Loucy (cell line): ENCODE measurements at regions not wholly inside any gene's neighbourhood (a gene's known extent, or its start where the extent isn't known, plus 50 kb on each side); places are given as distances from the start of the nearest gene placed in this dataset.

Source experiments
- H2AFZ ChIP-seq: fragments of 200-600 bp; sonication (generic); 2 replicates; pipeline ENCODE4 v1.6.0; 2016; ENCODE audit warnings: antibody characterized with exemption, mild to moderate bottlenecking, low read length, moderate library complexity
- H3F3A ChIP-seq: fragments of 200-600 bp; 2 replicates; pipeline ENCODE4 v1.6.0; 2016; ENCODE audit warnings: antibody characterized with exemption, low read depth, mild to moderate bottlenecking
- H3K27me3 ChIP-seq: fragments of 200-600 bp; sonication (generic); 2 replicates; pipeline ENCODE4 v1.6.1; 2014; ENCODE audit warnings: low read length, mild to moderate bottlenecking; ENCODE audit not compliant: insufficient read depth, poor library complexity, severe bottlenecking
- H3K36me3 ChIP-seq: fragments of 200-600 bp; sonication (generic); 2 replicates; pipeline ENCODE4 v1.6.1; 2016; ENCODE audit warnings: low read length; ENCODE audit not compliant: insufficient read depth
- H3K4me1 ChIP-seq: fragments of 200-600 bp; sonication (generic); 2 replicates; pipeline ENCODE4 v1.5.1; 2014; ENCODE audit warnings: low read length, mild to moderate bottlenecking; ENCODE audit not compliant: insufficient read depth, poor library complexity, severe bottlenecking
- H3K4me2 ChIP-seq: fragments of 200-600 bp; sonication (generic); 2 replicates; pipeline ENCODE4 v1.6.0; 2014; ENCODE audit warnings: antibody characterized with exemption, low read length, low read depth, mild to moderate bottlenecking; ENCODE audit not compliant: poor library complexity, severe bottlenecking
- H3K4me3 ChIP-seq: fragments of 200-600 bp; sonication (generic); 2 replicates; pipeline ENCODE4 v1.5.1; 2014; ENCODE audit warnings: low read length, mild to moderate bottlenecking, mixed read lengths; ENCODE audit not compliant: poor library complexity, severe bottlenecking
- H3K79me2 ChIP-seq: fragments of 200-600 bp; sonication (generic); 2 replicates; pipeline ENCODE4 v1.6.1; 2014; ENCODE audit warnings: low read length; ENCODE audit not compliant: insufficient read depth
- H3K9ac ChIP-seq: fragments of 200-600 bp; sonication (generic); 2 replicates; pipeline ENCODE4 v1.6.0; 2014; ENCODE audit warnings: mild to moderate bottlenecking, low read depth, low read length, moderate library complexity; ENCODE audit not compliant: poor library complexity, severe bottlenecking
- H3K9me2 ChIP-seq: fragments of 200-600 bp; sonication (generic); replicated peaks from 2 replicates; pipeline ENCODE4 v1.6.1; 2016; ENCODE audit warnings: low read depth, low read length, mixed read lengths
- H3K9me3 ChIP-seq: fragments of 200-600 bp; sonication (generic); 2 replicates; pipeline ENCODE4 v1.6.1; 2014; ENCODE audit warnings: mild to moderate bottlenecking, antibody characterized with exemption, low read length, low read depth; ENCODE audit not compliant: insufficient read depth
- H4K20me1 ChIP-seq: fragments of 200-600 bp; sonication (generic); 2 replicates; pipeline ENCODE4 v1.6.0; 2014; ENCODE audit warnings: antibody characterized with exemption, low read length, mild to moderate bottlenecking; ENCODE audit not compliant: insufficient read depth, poor library complexity, severe bottlenecking
- EZH2phosphoT487 ChIP-seq: fragments of 200-600 bp; IDR thresholded peaks from 2 replicates; pipeline ENCODE4 v1.6.1; 2018; ENCODE audit warnings: antibody characterized with exemption, mild to moderate bottlenecking, moderate library complexity, borderline replicate concordance
- TF ChIP-seq, protein P1 (sequence below): fragments of 200-600 bp; sonication (generic); conservative IDR thresholded peaks from 2 replicates; pipeline ENCODE4 v1.5.1; 2014; ENCODE audit warnings: mild to moderate bottlenecking, antibody characterized with exemption, low read length

DNA sequence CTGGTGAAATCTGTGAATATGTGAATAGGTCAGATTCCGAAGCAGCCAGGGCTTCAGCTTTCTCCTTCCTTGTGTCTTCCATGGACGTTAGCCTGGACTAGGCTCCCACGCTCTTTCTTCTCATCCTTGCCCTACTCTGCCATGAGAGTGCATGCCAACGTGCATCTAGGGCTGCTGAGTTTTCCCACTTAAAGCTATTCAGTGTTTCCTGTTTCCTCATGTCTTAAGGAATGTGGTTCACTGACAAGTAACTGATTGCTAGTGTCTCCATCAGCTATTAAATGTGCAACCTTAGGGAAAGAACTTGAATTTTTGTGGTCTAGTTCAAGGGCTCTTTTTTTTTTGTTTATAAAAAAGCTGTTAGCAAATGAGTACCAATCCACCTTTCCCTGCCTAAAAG, 642.3 kb upstream of the LINC00305 start:
- H3K36me3 ChIP-seq = no peaks in the 10 kb centered on the region
- H3K9ac ChIP-seq = no peak overlapping the region
- no peak overlapping the region for H3K4me3 ChIP-seq
- no peak overlapping the region for H2AFZ ChIP-seq
- no peaks in the 10 kb centered on the region for H3F3A ChIP-seq
- H4K20me1 ChIP-seq = no peaks in the 10 kb centered on the region
- no peaks in the 10 kb centered on the region for H3K4me1 ChIP-seq
- H3K4me2 ChIP-seq = no peak overlapping the region
- H3K27me3 ChIP-seq = no peaks in the 10 kb centered on the region
- no peaks in the 10 kb centered on the region for H3K9me3 ChIP-seq
- no peaks in the 10 kb centered on the region for H3K79me2 ChIP-seq
- no peak for TF ChIP-seq EZH2phosphoT487
- TF ChIP-seq, protein P1, sequence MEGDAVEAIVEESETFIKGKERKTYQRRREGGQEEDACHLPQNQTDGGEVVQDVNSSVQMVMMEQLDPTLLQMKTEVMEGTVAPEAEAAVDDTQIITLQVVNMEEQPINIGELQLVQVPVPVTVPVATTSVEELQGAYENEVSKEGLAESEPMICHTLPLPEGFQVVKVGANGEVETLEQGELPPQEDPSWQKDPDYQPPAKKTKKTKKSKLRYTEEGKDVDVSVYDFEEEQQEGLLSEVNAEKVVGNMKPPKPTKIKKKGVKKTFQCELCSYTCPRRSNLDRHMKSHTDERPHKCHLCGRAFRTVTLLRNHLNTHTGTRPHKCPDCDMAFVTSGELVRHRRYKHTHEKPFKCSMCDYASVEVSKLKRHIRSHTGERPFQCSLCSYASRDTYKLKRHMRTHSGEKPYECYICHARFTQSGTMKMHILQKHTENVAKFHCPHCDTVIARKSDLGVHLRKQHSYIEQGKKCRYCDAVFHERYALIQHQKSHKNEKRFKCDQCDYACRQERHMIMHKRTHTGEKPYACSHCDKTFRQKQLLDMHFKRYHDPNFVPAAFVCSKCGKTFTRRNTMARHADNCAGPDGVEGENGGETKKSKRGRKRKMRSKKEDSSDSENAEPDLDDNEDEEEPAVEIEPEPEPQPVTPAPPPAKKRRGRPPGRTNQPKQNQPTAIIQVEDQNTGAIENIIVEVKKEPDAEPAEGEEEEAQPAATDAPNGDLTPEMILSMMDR = no peak
- H3K9me2 ChIP-seq = no peaks in the 10 kb centered on the region

DNA sequence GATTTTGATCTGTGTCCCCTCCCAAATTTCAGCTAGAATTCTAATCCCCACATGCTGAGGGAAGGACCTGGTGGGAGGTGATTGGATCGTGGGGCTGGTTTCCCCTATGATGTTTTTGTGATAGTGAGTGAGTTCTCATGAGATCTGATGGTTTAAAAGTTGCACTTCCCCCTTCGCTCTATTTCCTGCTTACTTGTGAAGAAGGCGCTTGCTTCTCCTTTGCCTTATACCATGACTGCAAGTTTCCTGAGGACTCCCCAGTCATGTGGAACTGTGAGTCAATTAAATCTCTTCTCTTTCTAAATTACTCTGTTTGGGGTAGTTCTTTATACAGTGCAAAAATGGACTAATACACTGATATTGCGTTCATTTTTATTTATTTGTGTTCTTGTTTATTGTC, 636.8 kb upstream of the LINC00305 start:
- no peak overlapping the region for H3K9ac ChIP-seq
- no peaks in the 10 kb centered on the region for H3K4me1 ChIP-seq
- no peaks in the 10 kb centered on the region for H4K20me1 ChIP-seq
- H3K79me2 ChIP-seq = no peaks in the 10 kb centered on the region
- no peaks in the 10 kb centered on the region for H3K9me3 ChIP-seq
- H3K9me2 ChIP-seq = no peaks in the 10 kb centered on the region
- H3F3A ChIP-seq = no peaks in the 10 kb centered on the region
- no peak for TF ChIP-seq EZH2phosphoT487
- TF ChIP-seq, protein P1 = no peak
- no peak overlapping the region for H2AFZ ChIP-seq
- H3K4me2 ChIP-seq = no peak overlapping the region
- H3K27me3 ChIP-seq = no peaks in the 10 kb centered on the region
- no peaks in the 10 kb centered on the region for H3K36me3 ChIP-seq
- H3K4me3 ChIP-seq = no peak overlapping the region

DNA sequence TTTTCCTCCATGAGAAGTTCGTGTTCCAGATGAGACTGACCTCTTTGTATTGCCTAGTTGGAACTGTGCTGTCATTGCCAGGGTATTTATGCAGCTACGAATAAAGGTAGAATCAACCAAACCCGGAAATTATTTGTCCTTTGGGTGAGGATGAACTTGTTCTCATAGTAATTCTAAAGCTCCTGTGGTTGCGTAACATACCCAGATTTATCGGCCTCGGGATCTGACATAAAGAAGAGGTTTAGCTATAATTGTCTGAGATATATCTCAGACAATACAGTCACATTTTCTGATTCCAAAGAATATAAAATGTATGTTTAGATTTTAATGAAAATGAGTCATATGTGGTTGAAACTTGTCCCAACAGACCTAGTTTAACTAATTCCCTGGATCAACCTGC, 628.7 kb upstream of the LINC00305 start:
- H3K4me3 ChIP-seq = no peak overlapping the region
- no peaks in the 10 kb centered on the region for H3K9me3 ChIP-seq
- no peaks in the 10 kb centered on the region for H3K4me1 ChIP-seq
- H4K20me1 ChIP-seq = no peaks in the 10 kb centered on the region
- H3K9ac ChIP-seq = no peak overlapping the region
- no peaks in the 10 kb centered on the region for H3K79me2 ChIP-seq
- H2AFZ ChIP-seq = peak overlapping the region; percentile 65; the same call in 1 of the 2 replicates
- H3F3A ChIP-seq = no peaks in the 10 kb centered on the region
- 0 out of 2 replicates have a peak, but pooled peaks cover 5% of the 10 kb centered on the region for H3K9me2 ChIP-seq
- no peak overlapping the region for H3K4me2 ChIP-seq
- H3K36me3 ChIP-seq = no peaks in the 10 kb centered on the region
- no peaks in the 10 kb centered on the region for H3K27me3 ChIP-seq
- TF ChIP-seq, protein P1 = no peak
- no peak for TF ChIP-seq EZH2phosphoT487
